Spinal cord (tissue), 9 donors: ENCODE measurements at regions not wholly inside any gene's neighbourhood (a gene's known extent, or its start where the extent isn't known, plus 50 kb on each side); places are given as distances from the start of the nearest gene placed in this dataset.
A peak's percentile ranks its signal among the peaks of the same experiment; 100 is the strongest.

Experiments
- DNase-seq, 6 donors: peaks; one replicate each; pipeline versions ENCODE4 v3.0.0 to v3.0.0-alpha.2; 2013 to 2015; ENCODE audit warnings: low spot score in 6 of 6, low read depth in 4 of 6
- H3K27ac ChIP-seq: one replicate; pipeline ENCODE4 v1.5.1; 2013; ENCODE audit warnings: low read depth, low read length, control low read depth
- H3K27me3 ChIP-seq: one replicate; pipeline ENCODE4 v1.6.1; 2013; ENCODE audit warnings: low read length; ENCODE audit not compliant: control insufficient read depth, insufficient read depth
- H3K36me3 ChIP-seq: one replicate; pipeline ENCODE4 v1.6.1; 2013; ENCODE audit warnings: low read length; ENCODE audit not compliant: control insufficient read depth, insufficient read depth
- H3K4me1 ChIP-seq: one replicate; pipeline ENCODE4 v1.6.1; 2013; ENCODE audit warnings: low read length; ENCODE audit not compliant: control insufficient read depth, insufficient read depth
- H3K4me3 ChIP-seq: one replicate; pipeline ENCODE4 v1.5.1; 2013; ENCODE audit warnings: low read depth, low read length, control low read depth
- H3K9me3 ChIP-seq: one replicate; pipeline ENCODE4 v1.6.1; 2013; ENCODE audit warnings: low read length; ENCODE audit not compliant: control insufficient read depth, insufficient read depth
- WGBS: methylation state at CpG from one replicate; pipeline ENCODE4 v1.1.5; 2013; ENCODE audit warnings: missing lambda C conversion rate; ENCODE audit not compliant: insufficient coverage; 5-methylcytosine and 5-hydroxymethylcytosine counted together
- donor health status: healthy.

DNA sequence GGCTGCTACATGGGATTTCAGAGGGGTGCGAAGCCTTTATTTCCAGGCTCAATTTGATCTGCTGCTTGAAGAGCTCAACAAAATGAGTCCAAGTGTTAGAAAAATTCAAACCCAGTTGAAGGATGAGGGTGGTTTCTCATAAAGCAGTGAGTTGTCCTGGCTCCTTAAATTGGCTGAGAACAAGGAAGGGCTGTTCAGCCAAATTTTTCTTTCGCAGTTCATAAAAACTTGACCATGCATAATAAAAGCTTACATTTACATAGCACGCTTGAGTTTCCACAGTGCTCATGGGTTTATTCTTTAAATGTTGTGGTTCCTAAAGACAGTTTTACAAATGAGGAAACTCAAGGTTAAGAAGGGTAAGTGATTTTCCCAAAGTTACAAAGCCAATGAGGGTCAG, 174.4 kb upstream of the FOXA2 start:
- Histone ChIP-seq H3K4me3 (no peak overlapping the region), H3K4me1 (no peaks in the 10 kb centered on the region), H3K27ac (no peak overlapping the region), H3K9me3 (no peaks in the 10 kb centered on the region), H3K27me3 (no peaks in the 10 kb centered on the region), H3K36me3 (no peaks in the 10 kb centered on the region)
- WGBS = 67% methylated on average over 1 of the region's 3 CpGs
- DNase-seq = no peak

GRCh38 chr20:22762576-22763256, 178.3 kb upstream of the FOXA2 start:
- Histone ChIP-seq H3K9me3 (no peaks in the 10 kb centered on the region), H3K4me1 (no peaks in the 10 kb centered on the region), H3K36me3 (no peaks in the 10 kb centered on the region), H3K4me3 (no peak overlapping the region), H3K27me3 (no peaks in the 10 kb centered on the region), H3K27ac (no peak overlapping the region)
- 85% methylated on average over 4 of the region's 6 CpGs for WGBS
- no peak for DNase-seq

DNA sequence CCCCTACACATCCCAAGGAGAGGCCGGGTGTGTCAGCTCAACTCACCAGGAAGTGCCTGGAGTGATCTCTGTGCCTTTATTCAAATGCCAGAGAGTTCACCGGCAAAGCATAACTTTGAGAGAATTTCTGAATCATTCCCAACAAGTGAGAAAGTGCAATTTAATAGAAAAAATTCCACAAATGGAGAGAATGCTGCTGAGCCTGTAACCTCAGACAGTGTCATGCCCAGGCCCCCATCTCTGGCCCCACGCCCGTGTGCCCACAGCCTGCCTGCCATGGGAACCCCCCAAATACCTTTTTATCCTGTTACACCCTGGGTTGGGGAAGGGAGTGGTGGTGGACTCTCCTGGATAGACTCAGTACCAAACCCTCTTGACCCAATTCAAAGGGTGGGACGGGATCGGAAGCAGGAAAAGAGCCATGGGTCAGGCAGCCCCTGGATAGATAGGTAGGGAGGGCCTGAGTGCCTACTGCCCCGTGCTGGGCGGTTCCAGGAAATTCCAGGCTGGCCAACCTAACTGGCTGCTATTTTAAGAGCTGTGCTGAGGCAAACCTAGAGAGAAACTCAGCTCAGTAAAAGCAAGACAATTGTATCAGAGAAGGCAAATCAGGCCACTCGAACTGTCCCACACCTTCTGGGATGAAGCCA, 179.0 kb upstream of the FOXA2 start:
- H3K27ac ChIP-seq = no peak overlapping the region
- no peaks in the 10 kb centered on the region for H3K9me3 ChIP-seq
- no peaks in the 10 kb centered on the region for H3K27me3 ChIP-seq
- H3K4me3 ChIP-seq = no peak overlapping the region
- WGBS = 75% methylated on average over 5 of the region's 9 CpGs
- no peaks in the 10 kb centered on the region for H3K36me3 ChIP-seq
- no peak for DNase-seq
- H3K4me1 ChIP-seq = no peaks in the 10 kb centered on the region

DNA sequence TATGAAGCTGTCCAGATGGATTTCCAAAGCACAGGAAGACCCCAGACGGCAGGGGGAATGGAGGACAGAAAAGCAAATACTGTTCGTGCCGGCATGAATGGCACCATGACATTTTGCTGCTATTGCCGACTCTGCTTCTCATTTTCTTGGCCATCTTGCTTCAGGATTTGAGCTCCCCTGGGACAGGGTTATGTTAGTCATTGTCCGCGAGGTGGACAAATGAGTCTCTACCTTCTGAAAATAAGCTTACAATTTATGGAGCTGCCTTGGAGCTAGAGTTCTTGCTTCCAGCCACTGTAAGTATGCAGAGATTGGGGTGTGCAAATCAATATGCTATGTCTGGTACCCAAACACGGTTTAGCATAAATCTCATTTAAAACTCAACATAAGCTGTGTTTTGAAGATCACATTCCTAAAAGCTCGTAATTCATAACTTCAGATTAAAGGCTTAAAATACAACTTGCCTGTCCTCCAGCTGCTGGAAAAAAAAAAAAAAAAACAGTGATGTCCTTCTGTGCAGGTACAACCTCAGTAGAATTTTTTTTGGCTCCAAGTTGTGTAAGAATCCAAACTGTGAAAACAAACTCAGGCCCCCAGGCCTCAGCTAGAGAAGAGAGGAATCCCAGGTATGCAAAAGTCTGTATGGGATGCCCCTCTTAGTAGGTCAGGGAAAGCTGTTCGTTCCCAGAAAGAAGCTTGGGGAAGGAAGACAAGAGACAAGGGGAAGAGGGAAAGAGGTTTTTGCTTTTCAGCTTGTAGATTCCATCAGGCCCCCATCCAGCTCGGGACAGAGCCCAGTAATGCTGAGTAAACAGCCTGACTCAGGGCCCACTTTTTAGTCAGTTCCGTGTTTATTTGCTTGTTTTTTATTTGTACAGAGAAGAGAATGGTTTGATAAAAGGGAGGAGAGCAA, 184.2 kb upstream of the FOXA2 start:
- WGBS = 73% methylated on average over 10 of the region's 11 CpGs
- Histone ChIP-seq H3K36me3 (no peaks in the 10 kb centered on the region), H3K4me1 (no peaks in the 10 kb centered on the region), H3K27ac (no peak overlapping the region), H3K9me3 (no peaks in the 10 kb centered on the region), H3K4me3 (no peak overlapping the region), H3K27me3 (no peaks in the 10 kb centered on the region)
- peak in 1 of 6 donors; percentile 13 for DNase-seq

- H3K27ac ChIP-seq = no peak overlapping the region
- H3K27me3 ChIP-seq = no peaks in the 10 kb centered on the region
- DNase-seq = no peak
- H3K4me3 ChIP-seq = no peak overlapping the region
- H3K4me1 ChIP-seq = no peaks in the 10 kb centered on the region
- H3K36me3 ChIP-seq = no peaks in the 10 kb centered on the region
- H3K9me3 ChIP-seq = no peaks in the 10 kb centered on the region
These were observed 185.9 kb upstream of the FOXA2 start for GRCh38 chr20:22770241-22770800.

GRCh38 chr20:22771706-22772105, 187.3 kb upstream of the FOXA2 start:
- 93% methylated on average over 5 of the region's 5 CpGs for WGBS
- Histone ChIP-seq H3K27ac (no peak overlapping the region), H3K9me3 (no peaks in the 10 kb centered on the region), H3K4me3 (no peak overlapping the region), H3K4me1 (no peaks in the 10 kb centered on the region), H3K36me3 (no peaks in the 10 kb centered on the region), H3K27me3 (no peaks in the 10 kb centered on the region)
- DNase-seq = no peak

- H3K27ac ChIP-seq = no peak overlapping the region
- no peak overlapping the region for H3K4me3 ChIP-seq
- H3K4me1 ChIP-seq = no peaks in the 10 kb centered on the region
- no peaks in the 10 kb centered on the region for H3K9me3 ChIP-seq
- no peaks in the 10 kb centered on the region for H3K36me3 ChIP-seq
- DNase-seq = no peak
- WGBS = 30% methylated on average over 2 of the region's 3 CpGs
- no peaks in the 10 kb centered on the region for H3K27me3 ChIP-seq
These were observed 189.0 kb upstream of the FOXA2 start for GRCh38 chr20:22773344-22773743.

DNA sequence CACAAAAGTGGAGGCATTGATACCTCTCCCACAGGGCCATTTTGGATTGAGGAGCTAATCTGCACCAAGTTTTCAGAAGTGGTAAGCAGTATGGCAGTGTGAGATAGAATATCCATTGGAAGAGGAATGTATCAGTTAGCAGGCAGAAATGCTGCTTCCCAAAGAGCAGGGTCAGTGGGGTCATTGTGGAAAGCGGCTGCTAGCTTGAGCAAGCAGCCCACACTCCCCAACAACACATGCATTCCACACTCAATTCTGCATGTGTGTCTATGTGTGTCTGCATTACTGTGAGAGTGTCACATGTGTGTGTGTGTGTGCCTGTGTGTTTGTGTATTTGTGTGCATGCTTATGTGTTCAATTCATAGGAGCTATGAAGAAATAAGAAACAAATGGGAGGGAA, 190.9 kb upstream of the FOXA2 start:
- no peak for DNase-seq
- Histone ChIP-seq H3K27ac (no peak overlapping the region), H3K4me1 (no peaks in the 10 kb centered on the region), H3K27me3 (no peaks in the 10 kb centered on the region), H3K36me3 (no peaks in the 10 kb centered on the region), H3K9me3 (no peaks in the 10 kb centered on the region), H3K4me3 (no peak overlapping the region)
- no CpG with 5 or more reads among the region's 1 CpG for WGBS

- H3K9me3 ChIP-seq = no peaks in the 10 kb centered on the region
- H3K36me3 ChIP-seq = no peaks in the 10 kb centered on the region
- no peak overlapping the region for H3K27ac ChIP-seq
- H3K4me3 ChIP-seq = no peak overlapping the region
- WGBS = 78% methylated on average over 1 of the region's 2 CpGs
- no peaks in the 10 kb centered on the region for H3K4me1 ChIP-seq
- DNase-seq = no peak
- no peaks in the 10 kb centered on the region for H3K27me3 ChIP-seq
These were observed 191.3 kb upstream of the FOXA2 start for GRCh38 chr20:22775671-22776139.
